IMR-90 (cell line): ENCODE measurements at regions not wholly inside any gene's neighbourhood (a gene's known extent, or its start where the extent isn't known, plus 50 kb on each side); places are given as distances from the start of the nearest gene placed in this dataset.

Experiments
- ATAC-seq: fragments of 200-7000 bp; cut with Tn5 transposase; 2 replicates; pipeline ENCODE4 v1.9.1; 2020; ENCODE audit warnings: low read depth, mild to moderate bottlenecking, moderate library complexity
- BruUV-seq: library from RNA; stranded (reverse); fragments of 400-500 nt; replicated peaks from 2 replicates; lab custom pipeline; 2021; lab: Mats Ljungman, UMichigan
- CTCF ChIA-PET: fragments of 300-600 bp; formaldehyde crosslinking; extraction: SDS; loops from one replicate; lab custom pipeline; 2021; ENCODE audit warnings: antibody characterized with exemption; lab: Yijun Ruan, JAX
- POLR2A ChIA-PET: fragments of 300-600 bp; sonication (Branson Sonifier 250); formaldehyde crosslinking; loops from one replicate; lab custom pipeline; 2022; ENCODE audit warnings: antibody characterized with exemption; ENCODE audit not compliant: unreplicated experiment; lab: Charles Lee
- DNase-seq: peaks from one replicate; pipeline ENCODE4 v3.0.0; 2013
- H2AFZ ChIP-seq: replicated peaks from 2 replicates; pipeline ENCODE3; 2013; ENCODE audit warnings: low read length, mild to moderate bottlenecking; ENCODE audit not compliant: poor library complexity
- H2AK5ac ChIP-seq: 2 replicates; pipeline ENCODE4 v1.6.1; 2013; ENCODE audit warnings: low read depth, low read length, inconsistent platforms
- H2AK9ac ChIP-seq: replicated peaks from 2 replicates; pipeline ENCODE3; 2013; ENCODE audit warnings: mild to moderate bottlenecking, low read depth, low read length, moderate library complexity; ENCODE audit not compliant: poor library complexity
- H2BK120ac ChIP-seq: 2 replicates; pipeline ENCODE4 v1.6.1; 2013; ENCODE audit warnings: low read depth, low read length, inconsistent platforms
- H2BK15ac ChIP-seq: 3 replicates; pipeline ENCODE4 v1.6.1; 2013; ENCODE audit warnings: low read depth, low read length, inconsistent platforms
- H2BK20ac ChIP-seq: 2 replicates; pipeline ENCODE4 v1.6.1; 2013; ENCODE audit warnings: low read depth, mild to moderate bottlenecking, inconsistent platforms, low read length, moderate library complexity
- H2BK5ac ChIP-seq: 2 replicates; pipeline ENCODE4 v1.6.1; 2013; ENCODE audit warnings: mild to moderate bottlenecking, low read depth, low read length, inconsistent platforms; ENCODE audit not compliant: poor library complexity, severe bottlenecking
- H3K14ac ChIP-seq: replicated peaks from 2 replicates; pipeline ENCODE4 v1.6.1; 2013; ENCODE audit warnings: low read depth, low read length, inconsistent platforms
- H3K18ac ChIP-seq: 2 replicates; pipeline ENCODE4 v1.6.1; 2013; ENCODE audit warnings: low read depth, low read length, control low read depth
- H3K23ac ChIP-seq: 2 replicates; pipeline ENCODE4 v1.6.1; 2013; ENCODE audit warnings: low read depth, low read length, inconsistent platforms
- H3K27ac ChIP-seq: 2 replicates; pipeline ENCODE4 v1.5.1; 2013; ENCODE audit warnings: mild to moderate bottlenecking, control low read depth, low read length; ENCODE audit not compliant: insufficient read depth
- H3K27me3 ChIP-seq: 2 replicates; pipeline ENCODE4 v1.6.1; 2013; ENCODE audit warnings: low read length; ENCODE audit not compliant: control insufficient read depth, insufficient read depth
- H3K36me3 ChIP-seq: 2 replicates; pipeline ENCODE4 v1.6.1; 2013; ENCODE audit warnings: low read length, mixed read lengths; ENCODE audit not compliant: control insufficient read depth, insufficient read depth
- H3K4ac ChIP-seq: 2 replicates; pipeline ENCODE4 v1.6.1; 2013; ENCODE audit warnings: low read depth, low read length, inconsistent platforms
- H3K4me1 ChIP-seq: 2 replicates; pipeline ENCODE4 v1.6.1; 2013; ENCODE audit warnings: low read length, mixed read lengths; ENCODE audit not compliant: control insufficient read depth, insufficient read depth
- H3K4me2 ChIP-seq: 2 replicates; pipeline ENCODE4 v1.6.1; 2013; ENCODE audit warnings: low read depth, mild to moderate bottlenecking, control low read depth, low read length, moderate library complexity
- H3K4me3 ChIP-seq: 2 replicates; pipeline ENCODE4 v1.5.1; 2013; ENCODE audit warnings: low read depth, mild to moderate bottlenecking, control low read depth, low read length, moderate library complexity; ENCODE audit not compliant: insufficient read depth
- H3K56ac ChIP-seq: 2 replicates; pipeline ENCODE4 v1.6.1; 2013; ENCODE audit warnings: low read length, inconsistent platforms; ENCODE audit not compliant: insufficient read depth; ENCODE audit errors: extremely low read depth
- H3K79me1 ChIP-seq, 2 experiments: 2 replicates each; pipeline ENCODE4 v1.6.1; 2013; ENCODE audit warnings: low read length in 2 of 2, inconsistent platforms in 1 of 2, low read depth in 1 of 2
- H3K9ac ChIP-seq: 2 replicates; pipeline ENCODE4 v1.6.1; 2013; ENCODE audit warnings: low read depth, low read length, control low read depth
- H3K9me1 ChIP-seq: 2 replicates; pipeline ENCODE4 v1.6.1; 2013; ENCODE audit warnings: low read length, inconsistent platforms; ENCODE audit not compliant: insufficient read depth
- H3K9me3 ChIP-seq: 2 replicates; pipeline ENCODE4 v1.6.1; 2013; ENCODE audit warnings: low read length; ENCODE audit not compliant: control insufficient read depth, insufficient read depth
- H4K20me1 ChIP-seq: 2 replicates; pipeline ENCODE4 v1.6.1; 2013; ENCODE audit warnings: low read length, inconsistent platforms; ENCODE audit not compliant: insufficient read depth
- H4K5ac ChIP-seq: 2 replicates; pipeline ENCODE4 v1.6.1; 2013; ENCODE audit warnings: mild to moderate bottlenecking, low read depth, low read length, control low read depth
- H4K8ac ChIP-seq, 2 experiments: 2 replicates each; pipeline ENCODE4 v1.6.1; 2013; ENCODE audit warnings: low read depth in 2 of 2, low read length in 2 of 2, control low read depth in 1 of 2, inconsistent platforms in 1 of 2
- H4K91ac ChIP-seq: 2 replicates; pipeline ENCODE4 v1.6.1; 2013; ENCODE audit warnings: low read depth, low read length, inconsistent platforms; ENCODE audit not compliant: insufficient read depth
- BHLHE40 ChIP-seq: fragments of 150-350 bp; IDR thresholded peaks from 2 replicates; pipeline ENCODE4 v1.6.1; 2016; ENCODE audit warnings: mild to moderate bottlenecking, low read depth, low read length
- CEBPB ChIP-seq: IDR thresholded peaks from 2 replicates; pipeline ENCODE4 v1.6.1; 2012; ENCODE audit warnings: low read depth, low read length, improper control_type of control experiment
- CHD1 ChIP-seq: IDR thresholded peaks from 2 replicates; pipeline ENCODE4 v1.6.1; 2012; ENCODE audit warnings: low read depth, low read length, improper control_type of control experiment
- CTCF ChIP-seq: conservative IDR thresholded peaks from 2 replicates; pipeline ENCODE4 v1.5.1; 2012; ENCODE audit warnings: mild to moderate bottlenecking, low read depth, low read length, improper control_type of control experiment
- ELK1 ChIP-seq: fragments of 150-350 bp; IDR thresholded peaks from 2 replicates; pipeline ENCODE4 v1.6.1; 2016; ENCODE audit warnings: low read depth, mild to moderate bottlenecking, low read length, moderate library complexity, borderline replicate concordance
- FOS ChIP-seq: fragments of 150-350 bp; IDR thresholded peaks from 2 replicates; pipeline ENCODE4 v1.6.1; 2016; ENCODE audit warnings: low read depth, low read length
- MAFK ChIP-seq: IDR thresholded peaks from 2 replicates; pipeline ENCODE4 v1.6.1; 2012; ENCODE audit warnings: low read depth, low read length, improper control_type of control experiment
- MAZ ChIP-seq: IDR thresholded peaks from 2 replicates; pipeline ENCODE4 v1.6.1; 2012; ENCODE audit warnings: low read depth, mild to moderate bottlenecking, low read length, improper control_type of control experiment, moderate library complexity, borderline replicate concordance
- MXI1 ChIP-seq: IDR thresholded peaks from 2 replicates; pipeline ENCODE4 v1.6.1; 2012; ENCODE audit warnings: low read depth, mild to moderate bottlenecking, low read length, moderate library complexity, borderline replicate concordance
- NFE2L2 ChIP-seq: fragments of 150-350 bp; IDR thresholded peaks from 2 replicates; pipeline ENCODE4 v1.6.1; 2016; ENCODE audit warnings: low read depth, mild to moderate bottlenecking, low read length
- POLR2A ChIP-seq: IDR thresholded peaks from 2 replicates; pipeline ENCODE4 v1.6.1; 2012; ENCODE audit warnings: mild to moderate bottlenecking, low read depth, low read length
- RAD21 ChIP-seq: IDR thresholded peaks from 2 replicates; pipeline ENCODE4 v1.6.1; 2012; ENCODE audit warnings: low read length, improper control_type of control experiment
- RCOR1 ChIP-seq: IDR thresholded peaks from 2 replicates; pipeline ENCODE4 v1.6.1; 2012; ENCODE audit warnings: mild to moderate bottlenecking, low read length, improper control_type of control experiment; ENCODE audit not compliant: insufficient replicate concordance
- RFX5 ChIP-seq: IDR thresholded peaks from 2 replicates; pipeline ENCODE4 v1.8.0; 2012; ENCODE audit warnings: low read depth, mild to moderate bottlenecking, low read length, moderate library complexity
- SMC3 ChIP-seq: fragments of 150-350 bp; IDR thresholded peaks from 2 replicates; pipeline ENCODE4 v1.6.1; 2016; ENCODE audit warnings: low read depth, mild to moderate bottlenecking, antibody characterized with exemption, low read length, moderate library complexity
- USF2 ChIP-seq: fragments of 150-350 bp; IDR thresholded peaks from 2 replicates; pipeline ENCODE4 v1.6.1; 2017; ENCODE audit warnings: mild to moderate bottlenecking, antibody characterized with exemption, low read length, low read depth
- WGBS, 2 experiments: methylation state at CpG; one replicate each; pipeline versions ENCODE4 v1.1.5 to v1.1.7; 2013; ENCODE audit warnings: missing lambda C conversion rate in 2 of 2; ENCODE audit not compliant: insufficient read length in 1 of 2; ENCODE audit errors: extremely low coverage in 2 of 2; 5-methylcytosine and 5-hydroxymethylcytosine counted together
- dilution Hi-C: fragments of 300-500 bp; cut with HindIII; formaldehyde crosslinking; loops from one replicate; pipeline ENCODE4 v1.14.3; 2018; ENCODE audit warnings: low sequenced_read_pairs; ENCODE audit not compliant: unreplicated experiment
- in situ Hi-C: fragments of 300-500 bp; cut with MboI; formaldehyde crosslinking; loops from 3 replicates; pipeline ENCODE4 v1.14.3; 2019; ENCODE audit warnings: low sequenced_read_pairs, inconsistent platforms, mixed read lengths
- intact Hi-C: fragments of 100-400 bp; cut with micrococcal nuclease; formaldehyde crosslinking; loops from 2 replicates; pipeline ENCODE4 v1.10.0; 2022

GRCh38 chr4:124427095-124427767 is 285.3 kb downstream of the ANKRD50 start:
- Histone ChIP-seq H3K14ac (0 out of 2 replicates have a peak overlapping the region, but pooled peaks have one; percentile 62), H3K36me3 (no peaks in the 10 kb centered on the region), H3K56ac (no peak overlapping the region), H3K4me3 (no peak overlapping the region), H2AK5ac (0 out of 2 replicates have a peak overlapping the region, but pooled peaks have one; percentile 25), H3K23ac (no peak overlapping the region), H3K9me3 (no peaks in the 10 kb centered on the region), H2BK15ac (no peak overlapping the region), H3K9ac (no peak overlapping the region), H3K4me2 (no peak overlapping the region), H2BK5ac (no peak overlapping the region), H2AK9ac (no peak overlapping the region), H3K18ac (no peak overlapping the region), H4K8ac (no peak overlapping the region), H2BK120ac (no peak overlapping the region), H2BK20ac (peak overlapping the region; percentile 62; the same call in 1 of the 2 replicates), H4K20me1 (no peaks in the 10 kb centered on the region), H3K4me1 (peaks cover 6% of the 10 kb centered on the region), H4K5ac (no peak overlapping the region), H3K4ac (no peak overlapping the region), H2AFZ (no peak overlapping the region), H3K79me1 (no peaks in the 10 kb centered on the region), H3K27ac (no peak overlapping the region), H4K91ac (peak overlapping the region; percentile 64; the same call in 1 of the 2 replicates), H3K27me3 (no peaks in the 10 kb centered on the region), H3K9me1 (peaks cover 7% of the 10 kb centered on the region)
- BruUV-seq: no TSS peak
- POLR2A ChIA-PET: no interaction called here
- intact Hi-C loops (no loop called here), in situ Hi-C loops (no loop called here), dilution Hi-C loops (no loop called here)
- CTCF ChIA-PET: interaction anchor here (0.6 kb wide), 1 partner anchor 26 kb away, joined by 4 read pairs; no protein-coding TSS in a partner anchor
- ATAC-seq (no peak), DNase-seq (no peak)
- TF ChIP-seq BHLHE40 (no peak), MAFK (no peak), RFX5 (no peak), FOS (no peak), ELK1 (no peak), MAZ (no peak), SMC3 (no peak), POLR2A (no peak), CEBPB (no peak), RCOR1 (no peak), MXI1 (no peak), CTCF (no peak), NFE2L2 (no peak), CHD1 (no peak), RAD21 (no peak), USF2 (no peak)
- WGBS, 2 experiments: no CpG with 5 or more reads among the region's 1 CpG
